Astrocyte (in vitro differentiated cells and primary cell): ENCODE measurements at regions not wholly inside any gene's neighbourhood (a gene's known extent, or its start where the extent isn't known, plus 50 kb on each side); places are given as distances from the start of the nearest gene placed in this dataset.

Source experiments
- EZH2 ChIP-seq: IDR thresholded peaks from 2 replicates; pipeline ENCODE4 v1.6.1; 2012; ENCODE audit warnings: mild to moderate bottlenecking, low read length, inconsistent platforms; ENCODE audit not compliant: insufficient read depth
- TF ChIP-seq, protein P1 (sequence below): IDR thresholded peaks from 2 replicates; pipeline ENCODE4 v1.5.1; 2011; ENCODE audit warnings: low read depth, mild to moderate bottlenecking, inconsistent platforms, low read length, moderate library complexity; ENCODE audit not compliant: insufficient read depth

DNA sequence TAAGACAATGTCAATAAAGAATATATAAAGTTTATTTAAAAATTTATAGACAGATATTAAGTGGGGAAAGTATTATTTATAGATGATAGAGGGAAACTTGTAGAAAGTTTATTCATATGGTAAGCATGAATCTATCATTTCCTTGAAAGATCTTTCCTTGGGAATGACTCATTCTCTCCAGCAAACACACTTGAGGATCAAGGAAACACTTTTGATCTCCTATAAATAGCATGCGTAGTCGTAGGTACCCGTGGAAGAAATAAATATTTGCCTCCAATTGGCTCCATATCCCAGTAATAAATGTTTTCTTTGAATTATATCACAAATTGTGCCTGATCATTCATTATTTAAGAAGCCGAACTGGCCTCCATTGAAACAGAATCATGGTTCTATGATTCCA, 483.4 kb downstream of the RNF144A start:
- TF ChIP-seq, protein P1, sequence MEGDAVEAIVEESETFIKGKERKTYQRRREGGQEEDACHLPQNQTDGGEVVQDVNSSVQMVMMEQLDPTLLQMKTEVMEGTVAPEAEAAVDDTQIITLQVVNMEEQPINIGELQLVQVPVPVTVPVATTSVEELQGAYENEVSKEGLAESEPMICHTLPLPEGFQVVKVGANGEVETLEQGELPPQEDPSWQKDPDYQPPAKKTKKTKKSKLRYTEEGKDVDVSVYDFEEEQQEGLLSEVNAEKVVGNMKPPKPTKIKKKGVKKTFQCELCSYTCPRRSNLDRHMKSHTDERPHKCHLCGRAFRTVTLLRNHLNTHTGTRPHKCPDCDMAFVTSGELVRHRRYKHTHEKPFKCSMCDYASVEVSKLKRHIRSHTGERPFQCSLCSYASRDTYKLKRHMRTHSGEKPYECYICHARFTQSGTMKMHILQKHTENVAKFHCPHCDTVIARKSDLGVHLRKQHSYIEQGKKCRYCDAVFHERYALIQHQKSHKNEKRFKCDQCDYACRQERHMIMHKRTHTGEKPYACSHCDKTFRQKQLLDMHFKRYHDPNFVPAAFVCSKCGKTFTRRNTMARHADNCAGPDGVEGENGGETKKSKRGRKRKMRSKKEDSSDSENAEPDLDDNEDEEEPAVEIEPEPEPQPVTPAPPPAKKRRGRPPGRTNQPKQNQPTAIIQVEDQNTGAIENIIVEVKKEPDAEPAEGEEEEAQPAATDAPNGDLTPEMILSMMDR, result no peak
- TF ChIP-seq EZH2, result no peak
